Neural progenitor cell (in vitro differentiated cells): ENCODE measurements at regions not wholly inside any gene's neighbourhood (a gene's known extent, or its start where the extent isn't known, plus 50 kb on each side); places are given as distances from the start of the nearest gene placed in this dataset.

ENCODE experiments used
- EZH2 ChIP-seq: fragments of 200-600 bp; sonication (generic); IDR thresholded peaks from 2 replicates; pipeline ENCODE4 v1.6.1; 2017; ENCODE audit warnings: antibody characterized with exemption, mild to moderate bottlenecking, moderate library complexity
- EZH2phosphoT487 ChIP-seq: fragments of 200-600 bp; sonication (generic); IDR thresholded peaks from 2 replicates; pipeline ENCODE4 v1.6.1; 2017; ENCODE audit warnings: antibody characterized with exemption
- TF ChIP-seq, protein P1 (sequence below): fragments of 200-600 bp; sonication (generic); IDR thresholded peaks from 2 replicates; pipeline ENCODE4 v1.5.1; 2017; ENCODE audit warnings: antibody characterized with exemption, mild to moderate bottlenecking

DNA sequence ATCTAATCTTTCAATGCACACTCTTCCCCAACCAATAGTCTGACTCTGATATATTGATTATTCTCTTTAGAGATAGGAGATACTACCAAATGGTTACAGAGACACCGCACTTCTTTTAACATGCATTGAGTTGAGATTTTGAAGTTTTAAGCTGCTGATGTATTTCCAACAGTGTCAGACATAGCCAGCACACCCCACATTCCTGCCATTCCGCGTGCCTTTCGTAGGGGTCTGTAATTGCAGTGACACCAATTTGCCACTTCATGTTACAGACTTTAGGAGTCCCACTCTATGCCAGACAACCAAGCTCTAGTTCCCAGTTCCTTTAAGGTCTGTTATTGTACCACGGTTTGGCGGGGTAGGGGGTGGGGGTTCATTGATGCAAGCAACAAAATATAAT lies 618.2 kb upstream of the FRG1 start:
- TF ChIP-seq, protein P1, sequence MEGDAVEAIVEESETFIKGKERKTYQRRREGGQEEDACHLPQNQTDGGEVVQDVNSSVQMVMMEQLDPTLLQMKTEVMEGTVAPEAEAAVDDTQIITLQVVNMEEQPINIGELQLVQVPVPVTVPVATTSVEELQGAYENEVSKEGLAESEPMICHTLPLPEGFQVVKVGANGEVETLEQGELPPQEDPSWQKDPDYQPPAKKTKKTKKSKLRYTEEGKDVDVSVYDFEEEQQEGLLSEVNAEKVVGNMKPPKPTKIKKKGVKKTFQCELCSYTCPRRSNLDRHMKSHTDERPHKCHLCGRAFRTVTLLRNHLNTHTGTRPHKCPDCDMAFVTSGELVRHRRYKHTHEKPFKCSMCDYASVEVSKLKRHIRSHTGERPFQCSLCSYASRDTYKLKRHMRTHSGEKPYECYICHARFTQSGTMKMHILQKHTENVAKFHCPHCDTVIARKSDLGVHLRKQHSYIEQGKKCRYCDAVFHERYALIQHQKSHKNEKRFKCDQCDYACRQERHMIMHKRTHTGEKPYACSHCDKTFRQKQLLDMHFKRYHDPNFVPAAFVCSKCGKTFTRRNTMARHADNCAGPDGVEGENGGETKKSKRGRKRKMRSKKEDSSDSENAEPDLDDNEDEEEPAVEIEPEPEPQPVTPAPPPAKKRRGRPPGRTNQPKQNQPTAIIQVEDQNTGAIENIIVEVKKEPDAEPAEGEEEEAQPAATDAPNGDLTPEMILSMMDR = no peak
- TF ChIP-seq EZH2 (no peak), EZH2phosphoT487 (no peak)
